Fibroblast of lung (primary cell): ENCODE measurements at regions not wholly inside any gene's neighbourhood (a gene's known extent, or its start where the extent isn't known, plus 50 kb on each side); places are given as distances from the start of the nearest gene placed in this dataset.

Experiments used
- DNase-seq, 2 donors: peaks; one replicate each; pipeline versions ENCODE4 v3.0.0 to v3.0.0-alpha.2; 2010; ENCODE audit warnings: low read depth in 2 of 2
- H2AFZ ChIP-seq: 2 replicates; pipeline ENCODE4 v1.5.1; 2012; ENCODE audit warnings: low read length, control low read depth, inconsistent platforms
- H3K27ac ChIP-seq: 2 replicates; pipeline ENCODE4 v1.5.1; 2011; ENCODE audit warnings: low read length, control low read depth; ENCODE audit not compliant: insufficient read depth
- H3K27me3 ChIP-seq: 2 replicates; pipeline ENCODE4 v1.5.1; 2011; ENCODE audit warnings: mild to moderate bottlenecking, low read length; ENCODE audit not compliant: control insufficient read depth, insufficient read depth
- H3K36me3 ChIP-seq: 2 replicates; pipeline ENCODE4 v1.5.1; 2011; ENCODE audit warnings: low read length; ENCODE audit not compliant: control insufficient read depth, insufficient read depth
- H3K4me1 ChIP-seq: 2 replicates; pipeline ENCODE4 v1.5.1; 2011; ENCODE audit warnings: low read length; ENCODE audit not compliant: control insufficient read depth, insufficient read depth; ENCODE audit errors: extremely low read depth
- H3K4me2 ChIP-seq: 2 replicates; pipeline ENCODE4 v1.5.1; 2011; ENCODE audit warnings: low read length, control low read depth; ENCODE audit not compliant: insufficient read depth; ENCODE audit errors: extremely low read depth
- H3K4me3 ChIP-seq, 4 experiments: fragments of 200-600 bp in 1 of 4; sonication (generic) in 1 of 4; replicated peaks in 1 of 4; 2 replicates each; pipeline ENCODE4 v1.5.1; 2011 to 2016; ENCODE audit warnings: low read length in 4 of 4, low read depth in 3 of 4, mild to moderate bottlenecking in 3 of 4, control low read depth in 2 of 4, inconsistent platforms in 1 of 4, mixed read lengths in 1 of 4; ENCODE audit not compliant: insufficient read depth in 1 of 4; ENCODE audit errors: control extremely low read depth in 1 of 4
- H3K79me2 ChIP-seq: 2 replicates; pipeline ENCODE4 v1.5.1; 2012; ENCODE audit warnings: mild to moderate bottlenecking, low read length, inconsistent platforms; ENCODE audit not compliant: control insufficient read depth, insufficient read depth
- H3K9ac ChIP-seq: 2 replicates; pipeline ENCODE4 v1.5.1; 2011; ENCODE audit warnings: mild to moderate bottlenecking, low read length, control low read depth; ENCODE audit not compliant: insufficient read depth
- H3K9me3 ChIP-seq: 2 replicates; pipeline ENCODE4 v1.5.1; 2012; ENCODE audit warnings: low read depth, low read length; ENCODE audit not compliant: control insufficient read depth, insufficient read depth
- H4K20me1 ChIP-seq: 2 replicates; pipeline ENCODE4 v1.5.1; 2011; ENCODE audit warnings: low read length; ENCODE audit not compliant: control insufficient read depth, insufficient read depth; ENCODE audit errors: extremely low read depth
- CTCF ChIP-seq, 2 donors: IDR thresholded peaks in 1 of 2; conservative IDR thresholded peaks in 1 of 2; 1 replicate in 1 of 2; 2 replicates in 1 of 2; pipeline ENCODE4 v1.5.1; 2011 to 2012; ENCODE audit warnings: low read length in 2 of 2, control low read depth in 1 of 2, inconsistent platforms in 1 of 2, low read depth in 1 of 2, mild to moderate bottlenecking in 1 of 2
- EZH2 ChIP-seq: IDR thresholded peaks from 2 replicates; pipeline ENCODE4 v1.5.1; 2012; ENCODE audit warnings: low read length, control low read depth, mild to moderate bottlenecking; ENCODE audit errors: missing control alignments

GRCh38 chr10:89142590-89142989, 64.5 kb downstream of the CH25H start:
- DNase-seq, result no peak
- Histone ChIP-seq H3K4me2 (no peak overlapping the region), H4K20me1 (no peaks in the 10 kb centered on the region), H3K9me3 (no peaks in the 10 kb centered on the region), H3K79me2 (no peaks in the 10 kb centered on the region), H3K4me3 (no peak overlapping the region), H3K27me3 (no peaks in the 10 kb centered on the region), H3K27ac (no peak overlapping the region), H3K4me1 (no peaks in the 10 kb centered on the region), H3K9ac (no peak overlapping the region), H3K36me3 (no peaks in the 10 kb centered on the region), H2AFZ (no peak overlapping the region)
- TF ChIP-seq CTCF (conservative IDR thresholded peaks at IDR 0.05 in 1 of 2, IDR thresholded peaks at IDR 0.05 in 1 of 2; ENCODE audit: low read depth in 1 of 2, low read length in 2 of 2) (no peak), EZH2 (no peak)

DNA sequence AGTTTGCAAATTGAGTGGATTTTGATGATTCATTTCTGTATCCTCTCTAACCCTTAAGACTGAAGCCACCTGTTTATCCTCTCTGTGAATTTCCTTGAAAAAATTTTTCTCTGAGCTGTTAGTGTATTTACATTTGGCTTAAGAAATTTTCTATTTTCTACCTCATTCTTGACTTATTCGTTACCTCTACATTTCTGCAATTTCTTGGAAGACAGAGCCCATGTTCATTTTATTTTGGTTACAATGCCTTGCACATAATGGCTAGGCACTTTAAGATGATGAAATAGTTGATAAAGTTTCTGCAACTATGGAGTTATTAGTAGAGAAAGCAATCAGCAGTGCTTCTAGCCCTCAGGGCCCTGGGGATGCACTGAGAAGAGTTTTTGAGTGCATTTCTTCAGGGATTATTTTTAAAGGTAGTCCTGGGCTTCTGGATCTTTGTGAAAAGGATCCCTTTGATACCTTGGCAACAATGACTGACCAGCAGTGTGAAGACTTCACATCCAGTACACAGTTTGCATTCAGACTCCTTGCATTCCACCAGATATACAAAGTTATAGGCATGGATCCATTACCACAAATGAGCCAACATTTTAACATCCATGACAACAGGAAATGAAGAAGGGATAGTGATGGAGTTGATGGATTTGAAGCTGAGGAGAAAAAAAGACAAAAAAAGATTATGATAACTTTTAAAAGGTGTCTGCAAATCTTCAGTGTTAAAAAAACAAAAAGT, 68.2 kb downstream of the CH25H start:
- H4K20me1 ChIP-seq, result no peaks in the 10 kb centered on the region
- no peak overlapping the region for H2AFZ ChIP-seq
- H3K9ac ChIP-seq, result no peak overlapping the region
- peak in 1 of 2 donors; percentile 59 for DNase-seq
- TF ChIP-seq CTCF (conservative IDR thresholded peaks at IDR 0.05 in 1 of 2, IDR thresholded peaks at IDR 0.05 in 1 of 2; ENCODE audit: low read depth in 1 of 2, low read length in 2 of 2) (no peak), EZH2 (no peak)
- H3K9me3 ChIP-seq, result no peaks in the 10 kb centered on the region
- H3K4me1 ChIP-seq, result no peaks in the 10 kb centered on the region
- H3K4me2 ChIP-seq, result no peak overlapping the region
- H3K4me3 ChIP-seq, result no peak overlapping the region
- no peaks in the 10 kb centered on the region for H3K27me3 ChIP-seq
- H3K79me2 ChIP-seq, result no peaks in the 10 kb centered on the region
- no peak overlapping the region for H3K27ac ChIP-seq
- no peaks in the 10 kb centered on the region for H3K36me3 ChIP-seq

GRCh38 chr10:89134963-89135362, 72.2 kb downstream of the CH25H start:
- Histone ChIP-seq H3K4me2 (no peak overlapping the region), H3K79me2 (no peaks in the 10 kb centered on the region), H3K27me3 (no peaks in the 10 kb centered on the region), H3K4me1 (no peaks in the 10 kb centered on the region), H3K4me3 (no peak overlapping the region), H3K36me3 (no peaks in the 10 kb centered on the region), H3K9me3 (no peaks in the 10 kb centered on the region), H3K27ac (no peak overlapping the region), H3K9ac (no peak overlapping the region), H2AFZ (no peak overlapping the region), H4K20me1 (no peaks in the 10 kb centered on the region)
- TF ChIP-seq EZH2, result no peak
- no peak for TF ChIP-seq CTCF (conservative IDR thresholded peaks at IDR 0.05 in 1 of 2, IDR thresholded peaks at IDR 0.05 in 1 of 2; ENCODE audit: low read depth in 1 of 2, low read length in 2 of 2)
- DNase-seq, result no peak
